HG03571 (cell line): ENCODE measurements at regions not wholly inside any gene's neighbourhood (a gene's known extent, or its start where the extent isn't known, plus 50 kb on each side); places are given as distances from the start of the nearest gene placed in this dataset.

Experiments used
- ATAC-seq: cut with Tn5 transposase; IDR thresholded peaks from one replicate; pipeline ENCODE4 v1.9.1; 2021; ENCODE audit not compliant: unreplicated experiment

- ATAC-seq: no peak
Measured at GRCh38 chr4:156019246-156019645, 65.6 kb upstream of the CTSO start.

- no peak for ATAC-seq
Measured at GRCh38 chr4:156018383-156018782, 64.7 kb upstream of the CTSO start.

- ATAC-seq: no peak
Measured at GRCh38 chr4:156015781-156016180, 62.1 kb upstream of the CTSO start.

- no peak for ATAC-seq
Measured at GRCh38 chr4:156006192-156006591, 52.5 kb upstream of the CTSO start.
